ENCODE measurements at regions not wholly inside any gene's neighbourhood (a gene's known extent, or its start where the extent isn't known, plus 50 kb on each side); places are given as distances from the start of the nearest gene placed in this dataset.
"Not testable (repeated sequence)": the region's sequence is repeated elsewhere in the genome, so short reads cannot be mapped to it uniquely, and the experiment has no call there.

- no peak for DNase-seq
- in situ Hi-C loops (cut with MboI; ENCODE audit: low pct_ligation_motif_present in 1 of 4, low pct_unique_long_range_greater_than_20kb in 1 of 4, low sequenced_read_pairs in 3 of 4) = no loop called here
- Histone ChIP-seq H3K27ac (no peak overlapping the region), H3K9me3 (no peaks in the 10 kb centered on the region), H3K36me3 (no peaks in the 10 kb centered on the region), H3K4me1 (no peaks in the 10 kb centered on the region), H3K4me3 (no peak overlapping the region), H3K27me3 (no peaks in the 10 kb centered on the region)
- intact Hi-C loops (cut with DNase I; ENCODE audit: low total_unique reads) = no loop called here
- TF ChIP-seq CTCF (IDR thresholded peaks at IDR 0.05) = no peak
- TF ChIP-seq POLR2AphosphoS5 (IDR thresholded peaks at IDR 0.05) = no peak
- TF ChIP-seq POLR2A (IDR thresholded peaks at IDR 0.05) = no peak
- no peak for TF ChIP-seq EP300 (IDR thresholded peaks at IDR 0.05; ENCODE audit: low read depth)
- WGBS, 2 donors (ENCODE audit: low coverage in 1 of 2) = 88 to 89% methylated on average over 1 of the region's 1 CpG
These were observed 566.0 kb downstream of the GBE1 start for GRCh38 chr3:81195478-81195877.

GRCh38 chr3:81186412-81186811 lies 575.0 kb downstream of the GBE1 start:
- TF ChIP-seq POLR2AphosphoS5 (IDR thresholded peaks at IDR 0.05) (no peak), CTCF (IDR thresholded peaks at IDR 0.05) (no peak), POLR2A (IDR thresholded peaks at IDR 0.05) (no peak), EP300 (IDR thresholded peaks at IDR 0.05; ENCODE audit: low read depth) (no peak)
- intact Hi-C loops (cut with DNase I; ENCODE audit: low total_unique reads) = no loop called here
- no peaks in the 10 kb centered on the region for H3K27me3 ChIP-seq
- H3K4me1 ChIP-seq = no peaks in the 10 kb centered on the region
- H3K36me3 ChIP-seq = no peaks in the 10 kb centered on the region
- no peak for DNase-seq
- in situ Hi-C loops (cut with MboI; ENCODE audit: low pct_ligation_motif_present in 1 of 4, low pct_unique_long_range_greater_than_20kb in 1 of 4, low sequenced_read_pairs in 3 of 4) = no loop called here
- H3K9me3 ChIP-seq = no peaks in the 10 kb centered on the region
- H3K4me3 ChIP-seq = no peak overlapping the region
- H3K27ac ChIP-seq = no peak overlapping the region

- H3K27me3 ChIP-seq; DNase-seq; H3K36me3 ChIP-seq; intact Hi-C loops (cut with DNase I; ENCODE audit: low total_unique reads); H3K9me3 ChIP-seq; H3K4me3 ChIP-seq; H3K27ac ChIP-seq; H3K4me1 ChIP-seq; in situ Hi-C loops (cut with MboI; ENCODE audit: low pct_ligation_motif_present in 1 of 4, low pct_unique_long_range_greater_than_20kb in 1 of 4, low sequenced_read_pairs in 3 of 4): not testable (repeated sequence)
- WGBS, 2 donors (ENCODE audit: low coverage in 1 of 2) = 76 to 87% methylated on average over 6 to 12 of the region's 12 CpGs
These were observed 579.2 kb downstream of the GBE1 start for GRCh38 chr3:81182086-81182875.

- intact Hi-C loops (cut with DNase I; ENCODE audit: low total_unique reads) (no loop called here), in situ Hi-C loops (cut with MboI; ENCODE audit: low pct_ligation_motif_present in 1 of 4, low pct_unique_long_range_greater_than_20kb in 1 of 4, low sequenced_read_pairs in 3 of 4) (no loop called here)
- H3K36me3 ChIP-seq = no peaks in the 10 kb centered on the region
- no peak for TF ChIP-seq POLR2A (IDR thresholded peaks at IDR 0.05)
- no peak for TF ChIP-seq EP300 (IDR thresholded peaks at IDR 0.05; ENCODE audit: low read depth)
- TF ChIP-seq POLR2AphosphoS5 (IDR thresholded peaks at IDR 0.05) = no peak
- no peak for TF ChIP-seq CTCF (IDR thresholded peaks at IDR 0.05)
- no peak overlapping the region for H3K27ac ChIP-seq
- WGBS, 2 donors (ENCODE audit: low coverage in 1 of 2) = 45 to 61% methylated on average over 4 of the region's 4 CpGs
- no peaks in the 10 kb centered on the region for H3K27me3 ChIP-seq
- H3K4me3 ChIP-seq = no peak overlapping the region
- H3K9me3 ChIP-seq = no peaks in the 10 kb centered on the region
- no peak for DNase-seq
- H3K4me1 ChIP-seq = no peaks in the 10 kb centered on the region
These were observed 587.9 kb downstream of the GBE1 start for GRCh38 chr3:81173514-81173913.

- no peak for TF ChIP-seq CTCF (IDR thresholded peaks at IDR 0.05)
- TF ChIP-seq EP300 (IDR thresholded peaks at IDR 0.05; ENCODE audit: low read depth) = no peak
- no peak for TF ChIP-seq POLR2A (IDR thresholded peaks at IDR 0.05)
- TF ChIP-seq POLR2AphosphoS5 (IDR thresholded peaks at IDR 0.05) = no peak
- H3K9me3 ChIP-seq = no peaks in the 10 kb centered on the region
- in situ Hi-C loops (cut with MboI; ENCODE audit: low pct_ligation_motif_present in 1 of 4, low pct_unique_long_range_greater_than_20kb in 1 of 4, low sequenced_read_pairs in 3 of 4) (no loop called here), intact Hi-C loops (cut with DNase I; ENCODE audit: low total_unique reads) (no loop called here)
- H3K4me3 ChIP-seq = no peak overlapping the region
- no peaks in the 10 kb centered on the region for H3K27me3 ChIP-seq
- no peak overlapping the region for H3K27ac ChIP-seq
- H3K36me3 ChIP-seq = no peaks in the 10 kb centered on the region
- no peaks in the 10 kb centered on the region for H3K4me1 ChIP-seq
- no peak for DNase-seq
These were observed 591.1 kb downstream of the GBE1 start for GRCh38 chr3:81170298-81170697.
